Stimulated activated memory B cell treated with anti-CD40 and anti-IgM and Interleukin-4, amounts not matched to agents 10 μg/mL and 1 μg/mL and 100 μg/mL, for 72 hours (primary cell): ENCODE measurements at regions not wholly inside any gene's neighbourhood (a gene's known extent, or its start where the extent isn't known, plus 50 kb on each side); places are given as distances from the start of the nearest gene placed in this dataset.

Experiments used
- ATAC-seq: fragments of 150-1000 bp; cut with Tn5 transposase; 2 replicates; pipeline ENCODE4 v1.10.0; 2021
- H3K27ac Mint-ChIP-seq: one replicate; pipeline ENCODE4 v1.8.0; 2022; ENCODE audit warnings: mild to moderate bottlenecking, mixed read lengths
- H3K27me3 Mint-ChIP-seq: one replicate; pipeline ENCODE4 v1.8.0; 2022; ENCODE audit warnings: mixed read lengths
- H3K36me3 Mint-ChIP-seq: one replicate; pipeline ENCODE4 v1.8.0; 2022; ENCODE audit warnings: mixed read lengths
- H3K4me1 Mint-ChIP-seq: one replicate; pipeline ENCODE4 v1.8.0; 2022; ENCODE audit warnings: mixed read lengths
- H3K4me3 Mint-ChIP-seq: one replicate; pipeline ENCODE4 v1.8.0; 2022; ENCODE audit warnings: mild to moderate bottlenecking, moderate library complexity, mixed read lengths
- H3K9me3 Mint-ChIP-seq: one replicate; pipeline ENCODE4 v1.8.0; 2022; ENCODE audit warnings: mixed read lengths

DNA sequence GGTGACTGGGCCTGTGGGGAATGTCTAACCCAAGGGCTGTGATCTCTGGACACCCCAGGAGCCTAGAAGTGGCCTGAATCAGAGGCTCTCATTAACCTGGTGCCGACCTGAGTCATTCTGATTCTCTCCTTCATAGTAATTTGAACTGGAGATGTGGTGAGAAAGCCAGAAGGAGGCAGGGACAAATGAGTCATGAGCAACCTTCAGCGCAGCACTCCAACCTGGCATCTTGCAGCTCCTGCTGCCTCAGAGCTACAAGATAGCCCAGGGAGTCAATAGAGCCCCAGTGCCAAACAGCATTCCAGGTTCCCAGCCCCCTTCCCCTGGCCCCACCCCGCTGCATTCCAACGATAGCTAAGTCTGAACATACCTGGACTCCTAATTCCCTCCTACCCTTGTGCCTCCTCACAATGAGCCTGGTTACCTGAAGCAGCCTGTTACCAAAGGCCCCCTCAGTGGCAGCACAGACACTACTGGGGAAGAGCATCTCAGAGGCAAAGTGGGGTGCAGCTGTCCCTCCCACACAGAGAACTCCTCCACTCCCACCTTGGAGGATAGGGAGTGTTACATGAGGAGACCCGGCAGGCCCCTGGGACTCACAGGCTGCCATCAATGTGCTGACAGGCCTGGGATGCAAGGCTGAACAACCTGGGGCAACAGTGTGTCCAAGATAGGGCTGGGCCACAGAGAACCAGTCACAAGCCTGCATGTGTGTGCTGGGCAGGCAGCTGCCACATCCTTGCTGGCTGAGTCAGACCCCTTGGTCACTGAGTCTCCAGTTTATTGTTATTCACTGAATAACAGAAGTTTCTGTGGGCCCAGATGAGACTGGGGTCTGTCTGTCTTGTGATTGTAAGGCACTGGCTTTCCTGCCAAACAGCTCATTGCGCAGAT is 76.8 kb upstream of the LEP start:
- Mint-ChIP-seq H3K27me3 (peaks cover 76% of the 10 kb centered on the region), H3K9me3 (no peaks in the 10 kb centered on the region), H3K4me3 (no peak overlapping the region), H3K36me3 (peaks cover 7% of the 10 kb centered on the region), H3K27ac (no peak overlapping the region), H3K4me1 (peaks cover 41% of the 10 kb centered on the region)
- ATAC-seq: no peak

- Mint-ChIP-seq H3K36me3 (peaks cover 7% of the 10 kb centered on the region), H3K4me1 (peaks cover 49% of the 10 kb centered on the region), H3K9me3 (no peaks in the 10 kb centered on the region), H3K4me3 (no peak overlapping the region), H3K27ac (no peak overlapping the region), H3K27me3 (peaks cover 83% of the 10 kb centered on the region)
- no peak for ATAC-seq
Measured at GRCh38 chr7:128164955-128165670, 76.0 kb upstream of the LEP start.

GRCh38 chr7:128165927-128166420 is 75.1 kb upstream of the LEP start:
- Mint-ChIP-seq H3K27ac (no peak overlapping the region), H3K4me3 (no peak overlapping the region), H3K4me1 (peaks cover 52% of the 10 kb centered on the region), H3K36me3 (peaks cover 7% of the 10 kb centered on the region), H3K9me3 (no peaks in the 10 kb centered on the region), H3K27me3 (peaks cover 83% of the 10 kb centered on the region)
- ATAC-seq: no peak

DNA sequence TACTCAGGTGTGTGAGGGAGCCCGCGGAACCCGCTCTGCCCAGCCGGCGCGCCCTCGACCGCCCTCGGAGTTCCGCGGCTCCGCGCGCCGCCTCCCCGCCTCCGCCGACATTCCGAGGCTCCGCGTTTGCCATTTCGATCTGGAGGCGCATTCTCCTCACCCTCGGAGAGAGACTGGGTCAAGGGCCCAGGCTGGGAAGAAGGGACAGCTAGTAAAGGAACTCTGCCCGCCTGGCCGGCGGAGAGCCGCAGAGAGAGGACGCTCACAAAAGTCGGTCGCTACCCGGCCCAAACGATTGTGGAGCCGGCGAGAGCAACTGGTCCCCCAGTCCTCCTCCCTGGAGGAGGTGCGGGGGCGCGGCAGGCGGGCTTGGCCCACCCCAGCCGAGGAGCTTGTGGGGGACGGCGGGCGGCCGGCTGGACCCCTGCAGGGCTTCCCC is 74.5 kb upstream of the LEP start:
- peak overlapping the region; percentile 80 for H3K4me3 Mint-ChIP-seq
- H3K27me3 Mint-ChIP-seq: peaks cover 77% of the 10 kb centered on the region
- no peak overlapping the region for H3K27ac Mint-ChIP-seq
- peaks cover 7% of the 10 kb centered on the region for H3K36me3 Mint-ChIP-seq
- ATAC-seq: peak; percentile 22
- H3K4me1 Mint-ChIP-seq: peaks cover 52% of the 10 kb centered on the region
- no peaks in the 10 kb centered on the region for H3K9me3 Mint-ChIP-seq

DNA sequence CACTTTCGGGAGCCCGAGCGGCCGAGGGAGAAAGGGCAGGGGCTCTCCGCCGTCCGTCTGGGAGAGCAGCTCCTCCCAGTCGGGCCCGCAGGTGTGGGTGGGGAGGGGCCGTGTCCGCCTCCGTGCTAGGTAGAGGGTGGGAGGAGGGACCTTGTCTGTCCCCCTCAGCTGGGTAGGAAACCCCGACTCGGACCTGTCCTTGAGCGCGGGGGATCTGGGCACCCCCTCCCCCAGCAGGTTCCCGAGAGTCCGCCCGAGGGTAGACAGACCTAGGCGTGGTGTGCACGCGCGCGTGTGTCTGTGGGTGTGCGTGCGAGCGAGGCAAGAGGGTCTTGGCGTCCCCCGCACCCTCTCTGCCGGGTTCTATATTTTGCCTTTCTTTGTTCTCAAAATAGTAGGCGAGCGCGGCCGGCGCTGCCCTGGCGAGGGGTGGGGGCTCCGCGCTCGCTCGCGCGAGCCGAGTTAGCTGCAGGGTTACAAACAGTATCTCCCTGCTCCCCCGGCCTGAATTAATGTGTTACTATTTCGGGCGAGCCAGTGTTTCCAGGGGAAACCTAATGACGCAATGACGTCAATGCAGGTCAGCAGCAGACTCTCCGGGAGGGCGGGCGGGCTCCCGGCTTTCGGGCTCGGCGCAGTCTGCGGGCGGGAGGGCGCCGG is 73.9 kb upstream of the LEP start:
- Mint-ChIP-seq H3K4me1 (peaks cover 54% of the 10 kb centered on the region), H3K27me3 (peaks cover 71% of the 10 kb centered on the region), H3K36me3 (peaks cover 7% of the 10 kb centered on the region), H3K9me3 (no peaks in the 10 kb centered on the region), H3K27ac (no peak overlapping the region), H3K4me3 (peak overlapping the region; percentile 80)
- peak; percentile 51 for ATAC-seq

DNA sequence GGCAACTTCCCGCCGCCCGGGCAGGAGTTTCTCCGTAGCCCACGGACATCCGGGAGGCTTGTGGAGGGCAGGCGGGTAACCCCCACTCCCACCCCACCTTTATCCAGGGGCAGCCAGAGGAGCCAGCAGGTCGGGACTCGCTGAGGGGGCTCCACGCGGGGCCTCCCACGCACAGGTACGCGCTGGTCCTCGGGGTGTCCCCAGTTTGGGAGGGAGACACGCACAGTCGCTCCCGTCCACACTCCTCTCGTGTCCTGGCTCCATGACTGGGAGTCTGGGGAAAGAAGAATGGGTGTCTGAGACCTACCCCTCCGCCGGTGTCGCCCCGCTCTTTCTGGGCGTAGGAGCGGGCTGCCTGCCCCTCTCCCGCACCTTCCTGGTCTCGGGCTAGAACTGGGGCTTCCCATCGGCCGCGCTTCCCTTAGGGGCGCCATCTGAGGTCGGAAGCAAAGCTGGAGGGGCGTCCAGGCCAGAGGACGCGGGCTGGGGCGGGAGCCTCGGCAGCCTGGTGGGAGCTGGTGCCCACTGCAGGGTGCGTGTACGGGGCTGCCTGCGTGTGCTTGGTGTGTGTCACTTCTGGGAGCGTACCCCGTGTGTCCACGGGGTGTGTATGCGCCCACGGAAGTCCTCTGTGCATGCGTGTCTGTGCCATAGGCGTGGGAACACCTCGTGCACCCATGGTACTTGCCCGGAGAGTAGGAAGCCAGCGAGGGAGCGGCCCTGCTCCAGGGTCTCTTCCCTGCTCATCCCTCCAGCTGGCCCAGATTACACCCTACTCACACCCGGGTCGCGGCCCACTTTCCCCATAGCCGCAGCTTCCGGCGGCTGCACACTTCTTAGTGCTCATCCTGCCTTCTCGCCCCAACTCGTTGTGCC is 73.0 kb upstream of the LEP start:
- H3K36me3 Mint-ChIP-seq: no peaks in the 10 kb centered on the region

GRCh38 chr7:128168667-128169210 is 72.3 kb upstream of the LEP start:
- H3K4me3 Mint-ChIP-seq: peak overlapping the region; percentile 36
- H3K27me3 Mint-ChIP-seq: peaks cover 55% of the 10 kb centered on the region
- no peak overlapping the region for H3K27ac Mint-ChIP-seq
- H3K4me1 Mint-ChIP-seq: peaks cover 65% of the 10 kb centered on the region
- H3K9me3 Mint-ChIP-seq: no peaks in the 10 kb centered on the region
- no peak for ATAC-seq
- no peaks in the 10 kb centered on the region for H3K36me3 Mint-ChIP-seq

More for the DNA sequence above, 73.0 kb upstream of the LEP start:
- Mint-ChIP-seq H3K9me3 (no peaks in the 10 kb centered on the region), H3K4me3 (peak overlapping the region; percentile 36), H3K27me3 (peaks cover 63% of the 10 kb centered on the region), H3K4me1 (peaks cover 63% of the 10 kb centered on the region), H3K27ac (no peak overlapping the region)
- ATAC-seq: peak; percentile 6

DNA sequence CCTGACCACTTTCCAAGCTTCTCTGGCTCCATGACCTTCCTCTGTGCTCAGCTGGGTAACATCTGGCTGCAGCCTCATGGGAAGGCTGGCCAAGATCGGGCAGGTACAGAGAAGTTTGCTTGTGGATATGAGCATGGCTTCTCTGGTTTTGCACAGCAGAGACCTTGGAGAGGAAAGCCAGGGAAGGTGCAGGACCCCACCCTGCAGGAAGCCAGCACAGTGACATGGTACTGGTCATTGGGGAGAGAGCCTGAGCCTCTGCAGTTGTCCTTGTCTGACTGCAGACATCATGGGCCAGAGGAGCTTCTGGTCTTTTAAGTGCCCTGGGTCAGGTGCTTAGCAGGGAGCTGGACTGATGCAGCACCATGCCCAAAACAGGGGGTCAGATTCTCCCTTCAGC is 70.6 kb upstream of the LEP start:
- Mint-ChIP-seq H3K4me1 (peaks cover 74% of the 10 kb centered on the region), H3K4me3 (no peak overlapping the region), H3K36me3 (no peaks in the 10 kb centered on the region), H3K27ac (no peak overlapping the region), H3K9me3 (no peaks in the 10 kb centered on the region), H3K27me3 (peaks cover 45% of the 10 kb centered on the region)
- no peak for ATAC-seq

DNA sequence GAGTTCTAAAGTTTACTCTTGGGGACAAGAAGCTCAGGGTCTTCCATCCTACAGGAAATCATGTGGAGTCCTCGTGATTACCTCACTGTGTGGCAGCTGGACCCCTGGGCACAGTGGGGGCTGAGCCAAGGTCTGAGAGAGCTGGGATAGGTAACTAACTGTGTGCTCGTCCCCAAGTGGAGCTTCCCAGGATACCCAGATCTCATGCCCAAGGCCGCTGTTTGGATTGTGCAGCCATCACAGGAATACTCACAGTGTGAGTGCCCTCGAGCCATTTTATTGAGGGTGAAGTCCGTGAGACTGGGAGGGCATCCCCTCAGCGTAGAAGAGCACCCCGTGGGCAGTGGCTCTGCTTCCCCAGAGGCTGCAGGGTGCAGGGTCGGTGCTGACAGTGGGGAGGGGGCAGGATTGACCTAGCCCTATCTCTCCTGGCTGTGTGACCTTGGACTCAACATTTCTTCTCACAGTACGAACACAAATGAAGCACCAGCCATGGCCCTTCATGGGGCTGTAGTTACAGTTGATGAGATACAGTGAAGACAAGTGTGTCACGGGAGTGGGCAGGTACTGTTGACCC is 69.6 kb upstream of the LEP start:
- no peak for ATAC-seq
- Mint-ChIP-seq H3K9me3 (no peaks in the 10 kb centered on the region), H3K36me3 (no peaks in the 10 kb centered on the region), H3K4me1 (peaks cover 65% of the 10 kb centered on the region), H3K4me3 (no peak overlapping the region), H3K27ac (no peak overlapping the region), H3K27me3 (peaks cover 38% of the 10 kb centered on the region)

DNA sequence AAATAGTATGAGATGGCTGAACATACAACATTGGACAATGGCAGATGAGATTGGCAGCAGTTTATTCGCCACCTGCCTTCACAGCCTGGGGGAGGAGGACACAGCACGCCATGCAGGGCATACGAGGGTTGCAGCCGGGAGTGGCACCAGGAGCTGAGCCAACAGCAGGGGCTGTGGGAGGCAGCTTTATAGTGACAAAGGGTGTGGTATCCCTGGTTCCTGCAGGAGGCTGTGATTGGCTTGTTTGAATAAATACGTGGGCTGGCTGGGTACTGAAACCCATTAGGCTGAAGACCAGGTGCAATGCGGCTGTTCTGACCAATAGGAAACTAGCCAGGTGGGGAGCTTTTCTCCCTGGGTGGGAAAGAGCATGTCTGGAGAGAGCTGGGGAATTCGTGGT is 68.9 kb upstream of the LEP start:
- ATAC-seq: no peak
- H3K4me3 Mint-ChIP-seq: no peak overlapping the region
- H3K9me3 Mint-ChIP-seq: no peaks in the 10 kb centered on the region
- H3K27ac Mint-ChIP-seq: no peak overlapping the region
- peaks cover 38% of the 10 kb centered on the region for H3K27me3 Mint-ChIP-seq
- no peaks in the 10 kb centered on the region for H3K36me3 Mint-ChIP-seq
- H3K4me1 Mint-ChIP-seq: peaks cover 65% of the 10 kb centered on the region

DNA sequence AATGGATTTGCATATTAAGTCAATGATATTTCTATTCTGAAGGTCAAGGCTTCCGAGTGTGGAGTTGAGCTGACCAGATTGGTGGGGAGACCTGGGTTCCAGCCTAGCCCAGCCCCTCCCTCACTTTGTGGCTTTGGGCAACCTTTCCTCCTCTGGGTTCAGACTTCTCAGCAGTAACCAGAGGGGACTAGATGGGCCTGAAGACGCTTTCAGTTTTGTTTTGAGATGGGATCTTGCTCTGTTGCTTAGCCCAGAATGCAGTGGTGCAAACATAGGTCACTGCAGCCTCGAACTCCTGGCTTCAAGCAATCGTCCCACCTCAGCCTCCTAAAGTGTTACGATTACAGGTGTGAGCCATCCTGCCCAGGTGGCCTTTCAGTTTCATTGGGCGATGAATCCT is 68.1 kb upstream of the LEP start:
- Mint-ChIP-seq H3K27me3 (peaks cover 38% of the 10 kb centered on the region), H3K4me3 (no peak overlapping the region), H3K36me3 (no peaks in the 10 kb centered on the region), H3K4me1 (peaks cover 68% of the 10 kb centered on the region), H3K27ac (no peak overlapping the region), H3K9me3 (no peaks in the 10 kb centered on the region)
- ATAC-seq: peak; percentile 37

GRCh38 chr7:128174386-128174785 is 66.7 kb upstream of the LEP start:
- Mint-ChIP-seq H3K4me3 (no peak overlapping the region), H3K27ac (no peak overlapping the region), H3K4me1 (peaks cover 68% of the 10 kb centered on the region), H3K27me3 (peaks cover 27% of the 10 kb centered on the region), H3K36me3 (no peaks in the 10 kb centered on the region), H3K9me3 (no peaks in the 10 kb centered on the region)
- ATAC-seq: no peak

GRCh38 chr7:128176696-128177095 is 64.4 kb upstream of the LEP start:
- ATAC-seq: no peak
- Mint-ChIP-seq H3K9me3 (no peaks in the 10 kb centered on the region), H3K36me3 (no peaks in the 10 kb centered on the region), H3K4me3 (no peak overlapping the region), H3K4me1 (peaks cover 73% of the 10 kb centered on the region), H3K27ac (no peak overlapping the region), H3K27me3 (peaks cover 35% of the 10 kb centered on the region)
